ENCODE measurements at regions not wholly inside any gene's neighbourhood (a gene's known extent, or its start where the extent isn't known, plus 50 kb on each side); places are given as distances from the start of the nearest gene placed in this dataset.

DNA sequence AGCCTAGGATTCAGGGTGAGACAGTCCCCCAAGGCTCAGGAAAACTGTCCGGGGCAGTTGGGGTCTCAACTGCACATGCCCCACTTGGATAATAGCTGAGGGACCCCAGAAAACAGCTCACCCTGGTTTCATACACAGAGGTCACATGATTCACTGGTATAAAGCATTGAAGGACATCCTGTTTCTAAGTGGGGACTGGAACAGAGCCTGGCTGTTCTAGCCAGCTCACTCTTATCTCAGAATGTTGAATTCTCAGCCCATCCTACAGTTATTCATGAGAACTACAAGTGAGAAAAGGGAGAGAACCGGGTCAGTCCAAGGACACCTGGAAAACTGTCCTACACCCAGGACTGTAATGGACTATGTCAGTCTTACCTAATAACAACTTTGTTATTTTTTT is 170.9 kb downstream of the FGF1 start (continued):
- TF ChIP-seq, protein P1, sequence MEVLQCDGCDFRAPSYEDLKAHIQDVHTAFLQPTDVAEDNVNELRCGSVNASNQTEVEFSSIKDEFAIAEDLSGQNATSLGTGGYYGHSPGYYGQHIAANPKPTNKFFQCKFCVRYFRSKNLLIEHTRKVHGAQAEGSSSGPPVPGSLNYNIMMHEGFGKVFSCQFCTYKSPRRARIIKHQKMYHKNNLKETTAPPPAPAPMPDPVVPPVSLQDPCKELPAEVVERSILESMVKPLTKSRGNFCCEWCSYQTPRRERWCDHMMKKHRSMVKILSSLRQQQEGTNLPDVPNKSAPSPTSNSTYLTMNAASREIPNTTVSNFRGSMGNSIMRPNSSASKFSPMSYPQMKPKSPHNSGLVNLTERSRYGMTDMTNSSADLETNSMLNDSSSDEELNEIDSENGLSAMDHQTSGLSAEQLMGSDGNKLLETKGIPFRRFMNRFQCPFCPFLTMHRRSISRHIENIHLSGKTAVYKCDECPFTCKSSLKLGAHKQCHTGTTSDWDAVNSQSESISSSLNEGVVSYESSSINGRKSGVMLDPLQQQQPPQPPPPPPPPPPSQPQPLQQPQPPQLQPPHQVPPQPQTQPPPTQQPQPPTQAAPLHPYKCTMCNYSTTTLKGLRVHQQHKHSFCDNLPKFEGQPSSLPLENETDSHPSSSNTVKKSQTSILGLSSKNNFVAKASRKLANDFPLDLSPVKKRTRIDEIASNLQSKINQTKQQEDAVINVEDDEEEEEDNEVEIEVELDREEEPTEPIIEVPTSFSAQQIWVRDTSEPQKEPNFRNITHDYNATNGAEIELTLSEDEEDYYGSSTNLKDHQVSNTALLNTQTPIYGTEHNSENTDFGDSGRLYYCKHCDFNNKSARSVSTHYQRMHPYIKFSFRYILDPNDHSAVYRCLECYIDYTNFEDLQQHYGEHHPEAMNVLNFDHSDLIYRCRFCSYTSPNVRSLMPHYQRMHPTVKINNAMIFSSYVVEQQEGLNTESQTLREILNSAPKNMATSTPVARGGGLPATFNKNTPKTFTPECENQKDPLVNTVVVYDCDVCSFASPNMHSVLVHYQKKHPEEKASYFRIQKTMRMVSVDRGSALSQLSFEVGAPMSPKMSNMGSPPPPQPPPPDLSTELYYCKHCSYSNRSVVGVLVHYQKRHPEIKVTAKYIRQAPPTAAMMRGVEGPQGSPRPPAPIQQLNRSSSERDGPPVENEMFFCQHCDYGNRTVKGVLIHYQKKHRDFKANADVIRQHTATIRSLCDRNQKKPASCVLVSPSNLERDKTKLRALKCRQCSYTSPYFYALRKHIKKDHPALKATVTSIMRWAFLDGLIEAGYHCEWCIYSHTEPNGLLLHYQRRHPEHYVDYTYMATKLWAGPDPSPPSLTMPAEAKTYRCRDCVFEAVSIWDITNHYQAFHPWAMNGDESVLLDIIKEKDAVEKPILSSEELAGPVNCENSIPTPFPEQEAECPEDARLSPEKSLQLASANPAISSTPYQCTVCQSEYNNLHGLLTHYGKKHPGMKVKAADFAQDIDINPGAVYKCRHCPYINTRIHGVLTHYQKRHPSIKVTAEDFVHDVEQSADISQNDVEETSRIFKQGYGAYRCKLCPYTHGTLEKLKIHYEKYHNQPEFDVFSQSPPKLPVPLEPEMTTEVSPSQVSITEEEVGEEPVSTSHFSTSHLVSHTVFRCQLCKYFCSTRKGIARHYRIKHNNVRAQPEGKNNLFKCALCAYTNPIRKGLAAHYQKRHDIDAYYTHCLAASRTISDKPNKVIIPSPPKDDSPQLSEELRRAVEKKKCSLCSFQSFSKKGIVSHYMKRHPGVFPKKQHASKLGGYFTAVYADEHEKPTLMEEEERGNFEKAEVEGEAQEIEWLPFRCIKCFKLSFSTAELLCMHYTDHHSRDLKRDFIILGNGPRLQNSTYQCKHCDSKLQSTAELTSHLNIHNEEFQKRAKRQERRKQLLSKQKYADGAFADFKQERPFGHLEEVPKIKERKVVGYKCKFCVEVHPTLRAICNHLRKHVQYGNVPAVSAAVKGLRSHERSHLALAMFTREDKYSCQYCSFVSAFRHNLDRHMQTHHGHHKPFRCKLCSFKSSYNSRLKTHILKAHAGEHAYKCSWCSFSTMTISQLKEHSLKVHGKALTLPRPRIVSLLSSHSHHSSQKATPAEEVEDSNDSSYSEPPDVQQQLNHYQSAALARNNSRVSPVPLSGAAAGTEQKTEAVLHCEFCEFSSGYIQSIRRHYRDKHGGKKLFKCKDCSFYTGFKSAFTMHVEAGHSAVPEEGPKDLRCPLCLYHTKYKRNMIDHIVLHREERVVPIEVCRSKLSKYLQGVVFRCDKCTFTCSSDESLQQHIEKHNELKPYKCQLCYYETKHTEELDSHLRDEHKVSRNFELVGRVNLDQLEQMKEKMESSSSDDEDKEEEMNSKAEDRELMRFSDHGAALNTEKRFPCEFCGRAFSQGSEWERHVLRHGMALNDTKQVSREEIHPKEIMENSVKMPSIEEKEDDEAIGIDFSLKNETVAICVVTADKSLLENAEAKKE (CRISPR knock-in tag; IDR thresholded peaks at IDR 0.05), result no peak

- no peak overlapping the region for H3K27ac ChIP-seq (ENCODE audit: low read depth)
- ATAC-seq (no peak), DNase-seq (ENCODE audit: low spot score) (no peak)
- H4K20me1 ChIP-seq (replicated peaks; ENCODE audit: insufficient read depth), result no peaks in the 10 kb centered on the region
- H3K27me3 ChIP-seq (ENCODE audit: insufficient read depth), result no peaks in the 10 kb centered on the region
- H3K4me3 ChIP-seq, result no peak overlapping the region
- no peak overlapping the region for H3K4me2 ChIP-seq
- Mint-ChIP-seq H3K27me3 (ENCODE audit: insufficient read depth, low read depth, poor library complexity) (peaks cover 10% of the 10 kb centered on the region), H3K9me3 (peaks cover 22% of the 10 kb centered on the region), H3K4me3 (no peak overlapping the region), H3K36me3 (ENCODE audit: low read depth) (peaks cover 19% of the 10 kb centered on the region), H3K4me1 (peaks cover 12% of the 10 kb centered on the region), H3K27ac (no peak overlapping the region)
- H3F3A ChIP-seq (replicated peaks; ENCODE audit: low read depth), result no peaks in the 10 kb centered on the region
- no peak overlapping the region for H2AFZ ChIP-seq
- peaks cover 2% of the 10 kb centered on the region for H3K4me1 ChIP-seq (ENCODE audit: insufficient read depth)
- H3K9me2 ChIP-seq (ENCODE audit: insufficient read depth), result peaks cover 18% of the 10 kb centered on the region; the same call in 1 of the 2 replicates
- H3K36me3 ChIP-seq (ENCODE audit: insufficient read depth), result no peaks in the 10 kb centered on the region
- H3K79me2 ChIP-seq (replicated peaks; ENCODE audit: insufficient read depth), result no peaks in the 10 kb centered on the region
- TF ChIP-seq CREB1 (CRISPR knock-in tag; IDR thresholded peaks at IDR 0.05; ENCODE audit: low read depth), result no peak
- TF ChIP-seq POLR2AphosphoS5 (IDR thresholded peaks at IDR 0.05; ENCODE audit: low read depth), result no peak
- no peak for TF ChIP-seq STAT1 (IDR thresholded peaks at IDR 0.05; ENCODE audit: unreplicated experiment)
- TF ChIP-seq ZNF114 (CRISPR knock-in tag; IDR thresholded peaks at IDR 0.05), result no peak
- no peak for TF ChIP-seq ZNF331 (CRISPR knock-in tag; IDR thresholded peaks at IDR 0.05; ENCODE audit: low read depth)
- TF ChIP-seq JUNB (IDR thresholded peaks at IDR 0.05; ENCODE audit: unreplicated experiment), result no peak
- TF ChIP-seq, protein P2, sequence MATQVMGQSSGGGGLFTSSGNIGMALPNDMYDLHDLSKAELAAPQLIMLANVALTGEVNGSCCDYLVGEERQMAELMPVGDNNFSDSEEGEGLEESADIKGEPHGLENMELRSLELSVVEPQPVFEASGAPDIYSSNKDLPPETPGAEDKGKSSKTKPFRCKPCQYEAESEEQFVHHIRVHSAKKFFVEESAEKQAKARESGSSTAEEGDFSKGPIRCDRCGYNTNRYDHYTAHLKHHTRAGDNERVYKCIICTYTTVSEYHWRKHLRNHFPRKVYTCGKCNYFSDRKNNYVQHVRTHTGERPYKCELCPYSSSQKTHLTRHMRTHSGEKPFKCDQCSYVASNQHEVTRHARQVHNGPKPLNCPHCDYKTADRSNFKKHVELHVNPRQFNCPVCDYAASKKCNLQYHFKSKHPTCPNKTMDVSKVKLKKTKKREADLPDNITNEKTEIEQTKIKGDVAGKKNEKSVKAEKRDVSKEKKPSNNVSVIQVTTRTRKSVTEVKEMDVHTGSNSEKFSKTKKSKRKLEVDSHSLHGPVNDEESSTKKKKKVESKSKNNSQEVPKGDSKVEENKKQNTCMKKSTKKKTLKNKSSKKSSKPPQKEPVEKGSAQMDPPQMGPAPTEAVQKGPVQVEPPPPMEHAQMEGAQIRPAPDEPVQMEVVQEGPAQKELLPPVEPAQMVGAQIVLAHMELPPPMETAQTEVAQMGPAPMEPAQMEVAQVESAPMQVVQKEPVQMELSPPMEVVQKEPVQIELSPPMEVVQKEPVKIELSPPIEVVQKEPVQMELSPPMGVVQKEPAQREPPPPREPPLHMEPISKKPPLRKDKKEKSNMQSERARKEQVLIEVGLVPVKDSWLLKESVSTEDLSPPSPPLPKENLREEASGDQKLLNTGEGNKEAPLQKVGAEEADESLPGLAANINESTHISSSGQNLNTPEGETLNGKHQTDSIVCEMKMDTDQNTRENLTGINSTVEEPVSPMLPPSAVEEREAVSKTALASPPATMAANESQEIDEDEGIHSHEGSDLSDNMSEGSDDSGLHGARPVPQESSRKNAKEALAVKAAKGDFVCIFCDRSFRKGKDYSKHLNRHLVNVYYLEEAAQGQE (IDR thresholded peaks at IDR 0.05; ENCODE audit: unreplicated experiment), result no peak
- TF ChIP-seq, protein P3, sequence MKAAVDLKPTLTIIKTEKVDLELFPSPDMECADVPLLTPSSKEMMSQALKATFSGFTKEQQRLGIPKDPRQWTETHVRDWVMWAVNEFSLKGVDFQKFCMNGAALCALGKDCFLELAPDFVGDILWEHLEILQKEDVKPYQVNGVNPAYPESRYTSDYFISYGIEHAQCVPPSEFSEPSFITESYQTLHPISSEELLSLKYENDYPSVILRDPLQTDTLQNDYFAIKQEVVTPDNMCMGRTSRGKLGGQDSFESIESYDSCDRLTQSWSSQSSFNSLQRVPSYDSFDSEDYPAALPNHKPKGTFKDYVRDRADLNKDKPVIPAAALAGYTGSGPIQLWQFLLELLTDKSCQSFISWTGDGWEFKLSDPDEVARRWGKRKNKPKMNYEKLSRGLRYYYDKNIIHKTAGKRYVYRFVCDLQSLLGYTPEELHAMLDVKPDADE (IDR thresholded peaks at IDR 0.05), result no peak
- TF ChIP-seq EZH2phosphoT487 (IDR thresholded peaks at IDR 0.05; ENCODE audit: unreplicated experiment), result no peak
- no peak for TF ChIP-seq EZH2 (IDR thresholded peaks at IDR 0.05; ENCODE audit: low read depth, unreplicated experiment)
- TF ChIP-seq NANOG (IDR thresholded peaks at IDR 0.05; ENCODE audit: borderline replicate concordance), result no peak
- TF ChIP-seq, protein P4, sequence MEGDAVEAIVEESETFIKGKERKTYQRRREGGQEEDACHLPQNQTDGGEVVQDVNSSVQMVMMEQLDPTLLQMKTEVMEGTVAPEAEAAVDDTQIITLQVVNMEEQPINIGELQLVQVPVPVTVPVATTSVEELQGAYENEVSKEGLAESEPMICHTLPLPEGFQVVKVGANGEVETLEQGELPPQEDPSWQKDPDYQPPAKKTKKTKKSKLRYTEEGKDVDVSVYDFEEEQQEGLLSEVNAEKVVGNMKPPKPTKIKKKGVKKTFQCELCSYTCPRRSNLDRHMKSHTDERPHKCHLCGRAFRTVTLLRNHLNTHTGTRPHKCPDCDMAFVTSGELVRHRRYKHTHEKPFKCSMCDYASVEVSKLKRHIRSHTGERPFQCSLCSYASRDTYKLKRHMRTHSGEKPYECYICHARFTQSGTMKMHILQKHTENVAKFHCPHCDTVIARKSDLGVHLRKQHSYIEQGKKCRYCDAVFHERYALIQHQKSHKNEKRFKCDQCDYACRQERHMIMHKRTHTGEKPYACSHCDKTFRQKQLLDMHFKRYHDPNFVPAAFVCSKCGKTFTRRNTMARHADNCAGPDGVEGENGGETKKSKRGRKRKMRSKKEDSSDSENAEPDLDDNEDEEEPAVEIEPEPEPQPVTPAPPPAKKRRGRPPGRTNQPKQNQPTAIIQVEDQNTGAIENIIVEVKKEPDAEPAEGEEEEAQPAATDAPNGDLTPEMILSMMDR (conservative IDR thresholded peaks at IDR 0.05; ENCODE audit: low read depth in 2 of 2), result no peak
Measured at GRCh38 chr5:142514196-142514595, 171.7 kb downstream of the FGF1 start.
